T-cell (primary cell): ENCODE measurements at regions not wholly inside any gene's neighbourhood (a gene's known extent, or its start where the extent isn't known, plus 50 kb on each side); places are given as distances from the start of the nearest gene placed in this dataset.

Experiments
- ATAC-seq, 4 experiments: fragments of 200-7000 bp in 3 of 4; fragments of 150-1000 bp in 1 of 4; cut with Tn5 transposase; replicated peaks in 1 of 4; 1 replicate in 3 of 4; 2 replicates in 1 of 4; pipeline ENCODE4 v1.10.0; 2021; ENCODE audit warnings: moderate library complexity in 3 of 4, mild to moderate bottlenecking in 2 of 4, moderate number of reproducible peaks in 1 of 4
- CTCF ChIA-PET, 2 donors: fragments of 300-600 bp; sonication (Branson Sonifier 250); formaldehyde crosslinking; loops; one replicate each; lab custom pipeline; 2022; ENCODE audit warnings: antibody characterized with exemption in 2 of 2; lab: Charles Lee
- POLR2A ChIA-PET, 2 donors: fragments of 300-600 bp; sonication (Branson Sonifier 250); formaldehyde crosslinking; loops; one replicate each; lab custom pipeline; 2022; ENCODE audit warnings: antibody characterized with exemption in 2 of 2; lab: Charles Lee
- DNase-seq, 35 experiments: peaks; one replicate each; pipeline versions ENCODE4 v3.0.0 to v3.0.0-alpha.2; 2013 to 2023
- H3K27ac ChIP-seq: one replicate; pipeline ENCODE4 v1.5.1; 2013; ENCODE audit warnings: low read length
- H3K27me3 ChIP-seq, 2 experiments: replicated peaks in 1 of 2; 1 replicate in 1 of 2; 2 replicates in 1 of 2; pipeline versions ENCODE4 v1.6.1 to v1.7.0; 2013; ENCODE audit warnings: low read length in 1 of 2, mixed read lengths in 1 of 2; ENCODE audit not compliant: control insufficient read depth in 2 of 2, insufficient read depth in 2 of 2; ENCODE audit errors: extremely low read depth in 1 of 2
- H3K36me3 ChIP-seq, 2 donors: 1 replicate in 1 of 2; 2 replicates in 1 of 2; pipeline versions ENCODE4 v1.6.1 to v1.7.0; 2013; ENCODE audit warnings: low read length in 1 of 2; ENCODE audit not compliant: control insufficient read depth in 2 of 2, insufficient read depth in 1 of 2; ENCODE audit errors: extremely low read depth in 1 of 2
- H3K4me1 ChIP-seq, 2 experiments: 1 replicate in 1 of 2; 2 replicates in 1 of 2; pipeline versions ENCODE4 v1.6.1 to v1.7.0; 2013; ENCODE audit warnings: low read length in 2 of 2, mixed read lengths in 1 of 2; ENCODE audit not compliant: insufficient read depth in 2 of 2, control insufficient read depth in 1 of 2; ENCODE audit errors: extremely low read depth in 1 of 2
- H3K4me3 ChIP-seq, 2 donors: 1 replicate in 1 of 2; 2 replicates in 1 of 2; pipeline versions ENCODE4 v1.5.1 to v1.7.0; 2013; ENCODE audit warnings: mild to moderate bottlenecking in 2 of 2, low read length in 1 of 2, moderate library complexity in 1 of 2; ENCODE audit not compliant: control insufficient read depth in 1 of 2; ENCODE audit errors: extremely low read depth in 1 of 2
- H3K9me3 ChIP-seq: 2 replicates; pipeline ENCODE4 v1.7.0; 2013
- H3K27ac Mint-ChIP-seq, 2 donors: one replicate each; pipeline ENCODE4 v1.8.0; 2020 to 2021; ENCODE audit warnings: mild to moderate bottlenecking in 2 of 2, mixed read lengths in 2 of 2
- H3K27me3 Mint-ChIP-seq, 2 donors: one replicate each; pipeline ENCODE4 v1.8.0; 2021 to 2022; ENCODE audit warnings: mixed read lengths in 2 of 2
- H3K36me3 Mint-ChIP-seq: one replicate; pipeline ENCODE4 v1.8.0; 2021; ENCODE audit warnings: mixed read lengths
- H3K4me1 Mint-ChIP-seq, 3 donors: one replicate each; pipeline ENCODE4 v1.8.0; 2020 to 2022; ENCODE audit warnings: mixed read lengths in 3 of 3, mild to moderate bottlenecking in 1 of 3
- H3K4me3 Mint-ChIP-seq, 3 donors: one replicate each; pipeline ENCODE4 v1.8.0; 2020 to 2022; ENCODE audit warnings: mild to moderate bottlenecking in 3 of 3, mixed read lengths in 3 of 3, moderate library complexity in 3 of 3
- H3K9me3 Mint-ChIP-seq, 3 donors: one replicate each; pipeline ENCODE4 v1.8.0; 2020 to 2022; ENCODE audit warnings: mixed read lengths in 3 of 3
- WGBS: methylation state at CpG from one replicate; pipeline ENCODE4 v1.1.5; 2013; ENCODE audit warnings: missing lambda C conversion rate; ENCODE audit not compliant: insufficient coverage; 5-methylcytosine and 5-hydroxymethylcytosine counted together

DNA sequence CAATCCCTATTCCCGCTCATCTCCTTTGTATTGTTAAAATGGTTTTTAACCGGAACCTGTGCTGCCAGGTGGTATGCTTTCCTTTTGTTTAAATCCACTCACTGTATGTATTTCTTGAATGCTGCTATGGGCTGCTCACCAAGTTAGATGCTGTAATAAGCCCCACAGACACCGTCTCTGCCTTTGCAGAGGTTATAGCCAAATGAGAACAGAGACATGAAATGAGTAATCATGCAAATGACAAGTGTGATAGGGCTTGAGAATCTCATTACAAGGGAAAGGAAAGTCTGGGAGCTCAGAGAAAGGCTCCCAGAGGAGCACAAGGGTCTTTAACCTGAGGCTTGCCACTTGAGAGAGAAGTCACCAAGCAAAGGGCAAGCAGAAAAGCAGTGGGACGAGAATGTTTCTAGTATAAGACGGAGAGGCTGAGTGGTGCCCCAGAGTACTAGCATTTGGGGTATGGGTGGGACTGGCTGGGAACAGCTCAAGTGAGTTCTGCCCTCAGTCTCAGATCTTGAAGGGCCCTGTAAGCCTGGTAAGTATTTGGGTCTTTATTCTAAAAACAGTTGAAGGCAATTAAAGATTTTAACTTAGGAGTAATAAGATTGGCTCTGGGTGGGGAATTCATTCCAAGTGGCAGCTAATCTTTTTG lies 110.8 kb upstream of the H2AZ1 start:
- DNase-seq (no peak), ATAC-seq (no peak)
- H3K27ac ChIP-seq, result no peak overlapping the region
- no peak overlapping the region for H3K4me3 Mint-ChIP-seq
- no peaks in the 10 kb centered on the region for H3K27me3 ChIP-seq
- H3K4me1 ChIP-seq, result no peaks in the 10 kb centered on the region
- H3K4me3 ChIP-seq, result no peak overlapping the region
- no peaks in the 10 kb centered on the region for H3K9me3 Mint-ChIP-seq
- no peaks in the 10 kb centered on the region for H3K36me3 Mint-ChIP-seq
- H3K9me3 ChIP-seq, result no peaks in the 10 kb centered on the region
- ChIA-PET POLR2A (interaction anchor here in 1 of 2 donors (0.6 kb wide), 1 partner anchor 197 kb away, joined by 7 read pairs; no protein-coding TSS in a partner anchor), CTCF (interaction anchor here in 1 of 2 donors (0.6 kb wide), 1 partner anchor 1444 kb away, joined by 5 read pairs; no protein-coding TSS in a partner anchor)
- H3K36me3 ChIP-seq, result no peaks in the 10 kb centered on the region
- H3K27ac Mint-ChIP-seq, result no peak overlapping the region
- no peaks in the 10 kb centered on the region for H3K4me1 Mint-ChIP-seq
- H3K27me3 Mint-ChIP-seq, result peaks cover 7 to 9% of the 10 kb centered on the region in 2 donors
- 89% methylated on average over 2 of the region's 5 CpGs for WGBS

DNA sequence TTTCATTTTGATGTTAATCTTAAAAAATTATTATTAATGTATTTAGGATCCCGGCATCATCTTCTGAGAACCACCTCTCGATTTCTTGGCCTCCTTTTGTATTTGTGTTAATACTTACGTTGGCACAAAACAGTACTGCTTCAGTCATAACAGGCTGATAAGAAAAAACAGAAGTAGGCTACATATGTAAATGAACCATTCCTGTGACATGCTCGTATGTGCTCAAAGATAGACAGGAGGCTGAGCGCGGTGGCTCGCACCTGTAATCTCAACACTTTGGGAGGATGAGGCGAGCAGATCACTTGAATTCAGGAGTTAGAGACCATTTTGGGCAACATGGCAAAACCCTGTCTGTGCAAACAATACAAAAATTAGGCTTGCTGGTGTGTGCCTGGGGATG lies 109.4 kb upstream of the H2AZ1 start:
- H3K36me3 Mint-ChIP-seq, result no peaks in the 10 kb centered on the region
- DNase-seq, result no peak
- ChIA-PET POLR2A (no interaction called here), CTCF (no interaction called here)
- H3K27me3 Mint-ChIP-seq, result peaks cover 11 to 12% of the 10 kb centered on the region in 2 donors
- no peaks in the 10 kb centered on the region for H3K9me3 Mint-ChIP-seq
- no peaks in the 10 kb centered on the region for H3K9me3 ChIP-seq
- no peak overlapping the region for H3K27ac ChIP-seq
- no peak overlapping the region for H3K27ac Mint-ChIP-seq
- ATAC-seq, result no peak
- H3K4me3 Mint-ChIP-seq, result no peak overlapping the region
- H3K4me1 ChIP-seq, result no peaks in the 10 kb centered on the region
- no peaks in the 10 kb centered on the region for H3K27me3 ChIP-seq
- no peaks in the 10 kb centered on the region for H3K36me3 ChIP-seq
- 86% methylated on average over 5 of the region's 8 CpGs for WGBS
- no peaks in the 10 kb centered on the region for H3K4me1 Mint-ChIP-seq
- H3K4me3 ChIP-seq, result no peak overlapping the region

DNA sequence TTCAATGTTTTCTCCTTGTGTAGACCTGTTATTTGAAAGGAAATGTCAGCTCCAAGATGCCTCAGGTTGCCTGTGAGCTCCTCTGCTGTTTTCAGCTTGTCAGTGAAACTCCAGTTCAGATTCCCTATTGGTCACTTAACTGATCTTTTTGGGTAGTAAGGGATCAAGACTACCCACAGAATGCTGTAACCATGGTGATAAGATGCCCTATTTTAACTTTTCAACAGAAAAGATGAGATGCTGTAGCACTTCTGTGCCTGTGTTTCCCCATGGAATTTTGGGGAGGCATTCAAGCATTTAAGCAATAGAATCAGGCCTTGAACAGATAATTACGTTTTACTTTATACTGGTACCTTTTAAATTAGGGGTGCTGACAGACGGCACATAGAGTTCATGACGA lies 106.6 kb upstream of the H2AZ1 start:
- Histone ChIP-seq H3K27ac (no peak overlapping the region), H3K36me3 (no peaks in the 10 kb centered on the region), H3K4me1 (no peaks in the 10 kb centered on the region), H3K27me3 (peaks cover 0 to 5% of the 10 kb centered on the region in 2 experiments), H3K9me3 (no peaks in the 10 kb centered on the region), H3K4me3 (no peak overlapping the region)
- Mint-ChIP-seq H3K4me3 (no peak overlapping the region), H3K27me3 (peaks cover 14 to 20% of the 10 kb centered on the region in 2 donors), H3K4me1 (no peaks in the 10 kb centered on the region), H3K36me3 (no peaks in the 10 kb centered on the region), H3K27ac (no peak overlapping the region), H3K9me3 (no peaks in the 10 kb centered on the region)
- ChIA-PET CTCF (no interaction called here), POLR2A (interaction anchor here in 1 of 2 donors (0.6 kb wide), 1 partner anchor 31 kb away, joined by 4 read pairs; no protein-coding TSS in a partner anchor)
- ATAC-seq, result no peak
- WGBS, result 100% methylated on average over 3 of the region's 3 CpGs
- DNase-seq, result no peak

DNA sequence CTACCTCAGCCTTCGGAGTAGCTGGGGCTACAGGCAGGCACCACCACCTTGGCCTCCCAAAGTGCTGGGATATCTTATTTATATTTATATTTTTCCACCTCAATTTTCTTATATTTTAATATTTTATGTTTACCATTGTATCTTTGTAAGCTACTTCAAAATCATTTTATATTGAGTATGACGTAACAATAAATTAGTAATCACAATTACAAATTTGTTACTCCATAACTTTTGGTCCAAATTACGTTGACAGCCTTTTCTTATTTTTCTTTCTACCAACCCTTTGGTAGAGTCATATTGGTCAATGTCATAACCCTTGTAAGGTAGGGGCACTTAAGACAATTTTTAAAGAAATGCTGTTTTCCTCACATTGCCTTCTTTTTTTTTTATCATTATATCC lies 104.0 kb upstream of the H2AZ1 start:
- Histone ChIP-seq H3K36me3 (no peaks in the 10 kb centered on the region), H3K27me3 (peaks cover 0 to 5% of the 10 kb centered on the region in 2 experiments), H3K9me3 (no peaks in the 10 kb centered on the region), H3K27ac (no peak overlapping the region), H3K4me3 (no peak overlapping the region), H3K4me1 (no peaks in the 10 kb centered on the region)
- Mint-ChIP-seq H3K27ac (no peak overlapping the region), H3K4me1 (no peaks in the 10 kb centered on the region), H3K4me3 (no peak overlapping the region), H3K9me3 (no peaks in the 10 kb centered on the region), H3K36me3 (no peaks in the 10 kb centered on the region), H3K27me3 (peaks cover 15 to 29% of the 10 kb centered on the region in 2 donors)
- ChIA-PET CTCF (no interaction called here), POLR2A (interaction anchor here in 1 of 2 donors (0.7 kb wide), 1 partner anchor 107 kb away, joined by 4 read pairs; no protein-coding TSS in a partner anchor)
- no CpG with 5 or more reads among the region's 3 CpGs for WGBS
- DNase-seq, result no peak
- no peak for ATAC-seq

DNA sequence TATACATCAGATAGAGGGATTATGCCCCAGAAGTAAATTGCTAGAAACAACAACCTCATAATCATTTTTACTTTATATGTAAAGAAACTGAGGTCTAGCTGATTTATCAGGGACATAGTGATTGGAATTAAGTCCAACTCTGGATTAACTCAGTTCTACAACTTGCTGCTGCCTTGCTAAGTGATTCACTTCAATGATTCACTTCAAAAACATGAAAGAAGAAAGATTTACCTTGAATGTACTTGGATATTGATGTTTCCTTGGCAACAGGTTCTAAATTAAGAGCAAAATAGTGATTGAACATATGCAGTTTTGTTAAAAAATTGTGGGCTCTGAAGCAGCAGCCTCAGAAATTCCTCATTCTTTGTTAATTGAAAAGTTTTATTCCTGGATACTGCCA lies 99.8 kb upstream of the H2AZ1 start:
- peaks cover 13 to 21% of the 10 kb centered on the region in 2 donors for H3K27me3 Mint-ChIP-seq
- CTCF ChIA-PET, result no interaction called here
- ATAC-seq, result no peak

DNA sequence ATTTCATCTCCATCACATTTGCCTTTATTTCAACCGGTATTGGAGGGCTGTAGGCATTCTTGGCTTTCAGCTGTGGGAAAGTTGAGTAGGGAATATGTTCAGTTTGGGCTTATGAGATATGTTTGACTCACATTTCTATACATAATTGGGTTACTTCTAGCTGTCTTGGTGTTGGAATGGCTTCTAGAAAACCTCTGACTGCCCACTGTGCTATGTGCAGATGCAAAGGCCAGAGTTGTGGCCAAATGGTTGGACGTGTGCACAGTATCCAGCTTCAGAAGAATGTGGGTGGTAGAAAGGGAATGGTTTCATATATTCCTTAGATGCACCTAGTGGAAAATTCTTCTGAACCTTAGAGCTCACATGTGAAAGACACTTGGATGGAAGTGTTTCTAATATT lies 92.6 kb upstream of the H2AZ1 start:
- ChIA-PET CTCF (interaction anchor here in 1 of 2 donors (0.6 kb wide), 1 partner anchor 61 kb away, joined by 3 read pairs; no protein-coding TSS in a partner anchor), POLR2A (no interaction called here)
- H3K9me3 ChIP-seq, result no peaks in the 10 kb centered on the region
- no peak overlapping the region for H3K4me3 ChIP-seq
- H3K36me3 Mint-ChIP-seq, result no peaks in the 10 kb centered on the region
- no peak for DNase-seq
- no peaks in the 10 kb centered on the region for H3K4me1 ChIP-seq
- no peaks in the 10 kb centered on the region for H3K36me3 ChIP-seq
- no peaks in the 10 kb centered on the region for H3K4me1 Mint-ChIP-seq
- no peak overlapping the region for H3K27ac ChIP-seq
- no peak for ATAC-seq
- no peak overlapping the region for H3K4me3 Mint-ChIP-seq
- no peak overlapping the region for H3K27ac Mint-ChIP-seq
- no peaks in the 10 kb centered on the region for H3K27me3 Mint-ChIP-seq
- no peaks in the 10 kb centered on the region for H3K27me3 ChIP-seq
- no CpG with 5 or more reads among the region's 2 CpGs for WGBS
- H3K9me3 Mint-ChIP-seq, result peaks cover 0 to 4% (median 0%) of the 10 kb centered on the region in 3 donors

More for the DNA sequence above, 99.8 kb upstream of the H2AZ1 start:
- POLR2A ChIA-PET, result no interaction called here
- Mint-ChIP-seq H3K27ac (no peak overlapping the region), H3K4me3 (no peak overlapping the region), H3K4me1 (no peaks in the 10 kb centered on the region), H3K9me3 (no peaks in the 10 kb centered on the region), H3K36me3 (no peaks in the 10 kb centered on the region)
- no peaks in the 10 kb centered on the region for H3K9me3 ChIP-seq
- no peak overlapping the region for H3K4me3 ChIP-seq
- no peak for DNase-seq
- H3K4me1 ChIP-seq, result no peaks in the 10 kb centered on the region
- H3K27me3 ChIP-seq, result peaks cover 0 to 5% of the 10 kb centered on the region in 2 experiments
- no peaks in the 10 kb centered on the region for H3K36me3 ChIP-seq
- no peak overlapping the region for H3K27ac ChIP-seq
